Fibroblast of skin of back (primary cell): ENCODE measurements at regions not wholly inside any gene's neighbourhood (a gene's known extent, or its start where the extent isn't known, plus 50 kb on each side); places are given as distances from the start of the nearest gene placed in this dataset.
"Not testable (repeated sequence)": the region's sequence is repeated elsewhere in the genome, so short reads cannot be mapped to it uniquely, and the experiment has no call there.

ENCODE experiments used
- DNase-seq: peaks from one replicate; pipeline ENCODE4 v3.0.0-alpha.2; 2013

GRCh38 chr15:53011779-53012178 is 221.6 kb upstream of the ONECUT1 start:
- DNase-seq: not testable (repeated sequence)

- no peak for DNase-seq
Observed at GRCh38 chr15:53009093-53009492, 219.0 kb upstream of the ONECUT1 start.

GRCh38 chr15:53000409-53000808 is 210.3 kb upstream of the ONECUT1 start:
- no peak for DNase-seq

- DNase-seq: no peak
Observed at GRCh38 chr15:52997123-52997522, 207.0 kb upstream of the ONECUT1 start.

GRCh38 chr15:52994290-52994689 is 204.2 kb upstream of the ONECUT1 start:
- no peak for DNase-seq

GRCh38 chr15:52984507-52984906 is 194.4 kb upstream of the ONECUT1 start:
- no peak for DNase-seq

- DNase-seq: no peak
Observed at GRCh38 chr15:52980446-52980845, 190.3 kb upstream of the ONECUT1 start.

GRCh38 chr15:52976516-52977075 is 186.5 kb upstream of the ONECUT1 start:
- DNase-seq: no peak

GRCh38 chr15:52975941-52976449 is 185.9 kb upstream of the ONECUT1 start:
- DNase-seq: no peak

- DNase-seq: no peak
Observed at GRCh38 chr15:52963865-52964264, 173.7 kb upstream of the ONECUT1 start.

GRCh38 chr15:52960283-52960682 is 170.1 kb upstream of the ONECUT1 start:
- DNase-seq: no peak

GRCh38 chr15:52943746-52944145 is 153.6 kb upstream of the ONECUT1 start:
- DNase-seq: no peak

GRCh38 chr15:52936489-52936888 is 146.4 kb upstream of the ONECUT1 start:
- DNase-seq: no peak

- no peak for DNase-seq
Observed at GRCh38 chr15:52925130-52925529, 135.0 kb upstream of the ONECUT1 start.

- DNase-seq: no peak
Observed at GRCh38 chr15:52924630-52925029, 134.5 kb upstream of the ONECUT1 start.

GRCh38 chr15:52923626-52924025 is 133.5 kb upstream of the ONECUT1 start:
- no peak for DNase-seq

- DNase-seq: no peak
Observed at GRCh38 chr15:52922871-52923270, 132.7 kb upstream of the ONECUT1 start.

GRCh38 chr15:52912172-52912571 is 122.0 kb upstream of the ONECUT1 start:
- DNase-seq: no peak

GRCh38 chr15:52893338-52893737 is 103.2 kb upstream of the ONECUT1 start:
- DNase-seq: no peak

GRCh38 chr15:52879904-52880303 is 89.8 kb upstream of the ONECUT1 start:
- DNase-seq: no peak

GRCh38 chr15:52879145-52879544 is 89.0 kb upstream of the ONECUT1 start:
- no peak for DNase-seq

- DNase-seq: no peak
Observed at GRCh38 chr15:52876991-52877663, 87.0 kb upstream of the ONECUT1 start.

GRCh38 chr15:52872036-52872818 is 82.1 kb upstream of the ONECUT1 start:
- DNase-seq: no peak

GRCh38 chr15:52870015-52870414 is 79.9 kb upstream of the ONECUT1 start:
- DNase-seq: no peak
